ENCODE measurements at regions not wholly inside any gene's neighbourhood (a gene's known extent, or its start where the extent isn't known, plus 50 kb on each side); places are given as distances from the start of the nearest gene placed in this dataset.

- no peak for TF ChIP-seq CTCF (conservative IDR thresholded peaks at IDR 0.05 in 1 of 2, IDR thresholded peaks at IDR 0.05 in 1 of 2; ENCODE audit: low read depth in 1 of 2, low read length in 2 of 2)
- TF ChIP-seq EZH2 (IDR thresholded peaks at IDR 0.05; ENCODE audit: low read length, missing control alignments): no peak
Observed at GRCh38 chr2:129741623-129742022, 237.8 kb upstream of the RAB6C start.
